PFSK-1 (cell line): ENCODE measurements at regions not wholly inside any gene's neighbourhood (a gene's known extent, or its start where the extent isn't known, plus 50 kb on each side); places are given as distances from the start of the nearest gene placed in this dataset.

Experiments
- FOXP2 ChIP-seq: optimal IDR thresholded peaks from 2 replicates; pipeline ENCODE3; 2011; ENCODE audit warnings: borderline replicate concordance, control low read depth, inconsistent platforms; ENCODE audit not compliant: insufficient read depth; ENCODE audit errors: extremely low read length, extremely low read depth
- POLR2AphosphoS5 ChIP-seq: IDR thresholded peaks from 2 replicates; pipeline ENCODE4 v1.6.1; 2012; ENCODE audit warnings: low read depth, mild to moderate bottlenecking, control low read depth, low read length, moderate library complexity
- REST ChIP-seq, 2 experiments: IDR thresholded peaks; 2 replicates each; pipeline versions ENCODE4 v1.6.1 to v1.8.0; 2011 to 2012; ENCODE audit warnings: low read depth in 2 of 2, low read length in 2 of 2, control low read depth in 1 of 2, inconsistent platforms in 1 of 2, mild to moderate bottlenecking in 1 of 2, moderate library complexity in 1 of 2; ENCODE audit not compliant: insufficient read depth in 1 of 2
- SIN3A ChIP-seq: IDR thresholded peaks from 2 replicates; pipeline ENCODE4 v1.6.1; 2012; ENCODE audit warnings: mild to moderate bottlenecking, low read length, moderate library complexity, borderline replicate concordance; ENCODE audit not compliant: insufficient read depth
- TAF1 ChIP-seq: IDR thresholded peaks from 2 replicates; pipeline ENCODE4 v1.6.1; 2012; ENCODE audit warnings: low read length, control low read depth, borderline replicate concordance; ENCODE audit not compliant: insufficient read depth

GRCh38 chr11:24356501-24356900, 140.4 kb upstream of the LUZP2 start:
- TF ChIP-seq REST (IDR thresholded peaks at IDR 0.05; ENCODE audit: insufficient read depth in 1 of 2, low read depth in 2 of 2, low read length in 2 of 2) (no peak), SIN3A (no peak), TAF1 (no peak), FOXP2 (no peak), POLR2AphosphoS5 (no peak)

GRCh38 chr11:24357620-24358410, 139.0 kb upstream of the LUZP2 start:
- TF ChIP-seq SIN3A (no peak), REST (IDR thresholded peaks at IDR 0.05; ENCODE audit: insufficient read depth in 1 of 2, low read depth in 2 of 2, low read length in 2 of 2) (no peak), POLR2AphosphoS5 (no peak), FOXP2 (no peak), TAF1 (no peak)

GRCh38 chr11:24372491-24372890, 124.4 kb upstream of the LUZP2 start:
- no peak for TF ChIP-seq SIN3A
- TF ChIP-seq POLR2AphosphoS5, result no peak
- TF ChIP-seq REST (IDR thresholded peaks at IDR 0.05; ENCODE audit: insufficient read depth in 1 of 2, low read depth in 2 of 2, low read length in 2 of 2), result no peak

GRCh38 chr11:24373516-24373915, 123.3 kb upstream of the LUZP2 start:
- TF ChIP-seq POLR2AphosphoS5, result no peak
- no peak for TF ChIP-seq SIN3A
- TF ChIP-seq FOXP2, result no peak
- TF ChIP-seq REST (IDR thresholded peaks at IDR 0.05; ENCODE audit: insufficient read depth in 1 of 2, low read depth in 2 of 2, low read length in 2 of 2), result no peak
- no peak for TF ChIP-seq TAF1

- TF ChIP-seq POLR2AphosphoS5 (no peak), FOXP2 (no peak), SIN3A (no peak), TAF1 (no peak), REST (IDR thresholded peaks at IDR 0.05; ENCODE audit: insufficient read depth in 1 of 2, low read depth in 2 of 2, low read length in 2 of 2) (no peak)
These were observed 121.5 kb upstream of the LUZP2 start for GRCh38 chr11:24375351-24375750.
